ENCODE measurements at regions not wholly inside any gene's neighbourhood (a gene's known extent, or its start where the extent isn't known, plus 50 kb on each side); places are given as distances from the start of the nearest gene placed in this dataset.

DNA sequence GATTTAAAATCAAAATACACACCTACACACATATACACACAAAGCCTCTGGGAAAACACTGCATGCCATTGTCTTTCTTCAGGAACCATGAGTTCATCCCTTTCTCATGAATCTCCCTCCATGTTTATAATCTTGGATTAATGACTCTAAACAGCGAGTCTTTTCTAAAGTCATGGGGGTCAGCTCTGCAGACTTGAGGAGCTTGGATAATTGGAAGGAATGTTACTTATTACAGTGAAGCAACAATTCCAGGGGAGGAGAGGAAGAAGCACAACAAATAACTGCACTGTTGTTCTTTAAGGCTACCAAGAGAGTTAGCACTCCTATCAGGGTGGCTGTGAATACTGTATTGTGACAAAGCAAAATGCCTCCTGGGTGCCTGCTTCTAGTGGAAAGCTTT is 444.7 kb downstream of the ANXA1 start:
- Histone ChIP-seq H3K27ac (no peak overlapping the region), H3K4me3 (ENCODE audit: low read depth, low read length) (no peak overlapping the region), H3K9me3 (ENCODE audit: severe bottlenecking) (no peaks in the 10 kb centered on the region), H3K27me3 (ENCODE audit: insufficient read depth, low read depth, severe bottlenecking) (no peaks in the 10 kb centered on the region), H3K36me3 (no peaks in the 10 kb centered on the region)
- TF ChIP-seq, protein P1, sequence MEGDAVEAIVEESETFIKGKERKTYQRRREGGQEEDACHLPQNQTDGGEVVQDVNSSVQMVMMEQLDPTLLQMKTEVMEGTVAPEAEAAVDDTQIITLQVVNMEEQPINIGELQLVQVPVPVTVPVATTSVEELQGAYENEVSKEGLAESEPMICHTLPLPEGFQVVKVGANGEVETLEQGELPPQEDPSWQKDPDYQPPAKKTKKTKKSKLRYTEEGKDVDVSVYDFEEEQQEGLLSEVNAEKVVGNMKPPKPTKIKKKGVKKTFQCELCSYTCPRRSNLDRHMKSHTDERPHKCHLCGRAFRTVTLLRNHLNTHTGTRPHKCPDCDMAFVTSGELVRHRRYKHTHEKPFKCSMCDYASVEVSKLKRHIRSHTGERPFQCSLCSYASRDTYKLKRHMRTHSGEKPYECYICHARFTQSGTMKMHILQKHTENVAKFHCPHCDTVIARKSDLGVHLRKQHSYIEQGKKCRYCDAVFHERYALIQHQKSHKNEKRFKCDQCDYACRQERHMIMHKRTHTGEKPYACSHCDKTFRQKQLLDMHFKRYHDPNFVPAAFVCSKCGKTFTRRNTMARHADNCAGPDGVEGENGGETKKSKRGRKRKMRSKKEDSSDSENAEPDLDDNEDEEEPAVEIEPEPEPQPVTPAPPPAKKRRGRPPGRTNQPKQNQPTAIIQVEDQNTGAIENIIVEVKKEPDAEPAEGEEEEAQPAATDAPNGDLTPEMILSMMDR (IDR thresholded peaks at IDR 0.05; ENCODE audit: low read depth, low read length): no peak
- no peak for DNase-seq

DNA sequence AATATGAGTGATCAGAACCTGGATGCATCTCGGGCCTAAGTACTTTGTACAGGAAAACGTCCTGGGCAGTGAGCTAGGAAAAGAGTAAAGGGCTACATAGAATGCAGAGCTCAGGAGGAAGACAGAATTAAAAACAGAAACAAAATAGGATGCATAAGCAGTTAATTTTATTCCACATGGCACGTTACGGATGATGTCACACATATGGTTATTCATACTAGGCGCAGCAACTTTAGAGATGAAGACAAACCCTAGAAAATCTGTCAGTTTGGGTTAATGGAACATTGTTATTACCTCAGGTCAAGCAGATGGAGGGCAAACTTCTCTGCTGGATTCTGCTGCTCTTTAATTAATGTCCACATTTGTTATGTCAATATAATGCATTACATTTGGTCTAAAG is 445.4 kb downstream of the ANXA1 start:
- no peak overlapping the region for H3K27ac ChIP-seq
- H3K27me3 ChIP-seq (ENCODE audit: insufficient read depth, low read depth, severe bottlenecking): no peaks in the 10 kb centered on the region
- DNase-seq: no peak
- no peak overlapping the region for H3K4me3 ChIP-seq (ENCODE audit: low read depth, low read length)
- no peaks in the 10 kb centered on the region for H3K36me3 ChIP-seq
- TF ChIP-seq, protein P1 (IDR thresholded peaks at IDR 0.05; ENCODE audit: low read depth, low read length): no peak
- H3K9me3 ChIP-seq (ENCODE audit: severe bottlenecking): no peaks in the 10 kb centered on the region

DNA sequence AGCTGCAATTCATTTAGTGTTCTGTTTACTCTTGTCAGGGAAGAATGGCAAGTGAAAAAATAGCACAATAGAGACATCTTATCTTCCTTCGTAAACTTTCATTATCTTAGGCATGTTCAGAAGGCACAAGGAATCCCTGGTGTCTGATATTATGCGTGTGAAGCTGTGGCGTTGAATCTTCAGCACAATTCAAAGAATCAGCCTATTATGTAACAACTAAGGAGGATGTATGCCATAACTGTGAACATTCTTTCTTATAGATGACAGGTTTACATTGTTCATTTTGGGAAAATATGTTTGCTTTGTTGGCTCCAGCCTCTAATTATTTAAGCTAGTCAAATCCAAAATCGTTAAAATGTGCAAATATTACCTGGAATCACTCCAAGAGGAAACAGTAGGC is 446.1 kb downstream of the ANXA1 start:
- TF ChIP-seq, protein P1 (IDR thresholded peaks at IDR 0.05; ENCODE audit: low read depth, low read length): no peak
- H3K36me3 ChIP-seq: no peaks in the 10 kb centered on the region
- H3K9me3 ChIP-seq (ENCODE audit: severe bottlenecking): no peaks in the 10 kb centered on the region
- DNase-seq: no peak
- no peak overlapping the region for H3K4me3 ChIP-seq (ENCODE audit: low read depth, low read length)
- no peak overlapping the region for H3K27ac ChIP-seq
- H3K27me3 ChIP-seq (ENCODE audit: insufficient read depth, low read depth, severe bottlenecking): no peaks in the 10 kb centered on the region

DNA sequence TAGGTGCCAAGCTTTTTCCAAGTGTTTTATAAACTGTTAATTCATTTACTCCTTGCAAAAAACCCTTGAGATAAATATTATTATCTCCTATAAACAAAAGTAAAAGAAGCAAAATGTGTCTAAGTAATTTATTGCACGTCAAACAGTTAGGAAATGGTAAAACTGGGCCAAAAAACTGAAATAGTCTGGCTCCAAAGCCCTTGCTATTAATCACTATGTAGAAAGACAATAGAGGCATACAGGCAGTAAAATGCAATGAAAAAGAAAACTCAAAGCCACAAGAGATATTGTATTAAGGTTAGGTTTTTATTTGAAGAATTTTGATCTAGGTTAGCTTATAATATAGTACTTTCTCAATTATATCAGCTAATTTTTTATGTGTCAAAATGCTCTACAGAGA is 457.7 kb downstream of the ANXA1 start:
- Histone ChIP-seq H3K27ac (no peak overlapping the region), H3K4me3 (ENCODE audit: low read depth, low read length) (no peak overlapping the region), H3K36me3 (no peaks in the 10 kb centered on the region), H3K9me3 (ENCODE audit: severe bottlenecking) (no peaks in the 10 kb centered on the region), H3K27me3 (ENCODE audit: insufficient read depth, low read depth, severe bottlenecking) (no peaks in the 10 kb centered on the region)
- DNase-seq: no peak
- TF ChIP-seq, protein P1 (IDR thresholded peaks at IDR 0.05; ENCODE audit: low read depth, low read length): no peak

DNA sequence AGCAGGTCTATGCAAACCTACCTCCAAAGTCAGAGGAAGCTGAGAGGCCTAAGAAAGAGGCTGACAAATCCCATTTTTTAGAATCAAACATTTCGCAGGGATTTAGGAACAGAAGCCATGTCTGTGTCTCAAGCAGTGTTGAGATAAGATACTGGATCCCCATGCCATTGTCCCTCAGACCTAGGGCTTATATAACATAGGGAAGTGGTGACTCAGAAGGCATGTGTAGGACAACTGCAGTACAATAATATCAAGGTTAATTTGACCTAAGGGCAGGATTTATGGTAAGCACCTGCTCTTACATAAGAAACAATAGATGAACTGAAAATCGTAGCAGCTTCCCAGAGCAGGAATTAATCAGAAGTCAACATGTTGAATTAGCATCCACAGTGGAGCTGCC is 459.4 kb downstream of the ANXA1 start:
- H3K4me3 ChIP-seq (ENCODE audit: low read depth, low read length): no peak overlapping the region
- no peaks in the 10 kb centered on the region for H3K9me3 ChIP-seq (ENCODE audit: severe bottlenecking)
- no peak overlapping the region for H3K27ac ChIP-seq
- TF ChIP-seq, protein P1 (IDR thresholded peaks at IDR 0.05; ENCODE audit: low read depth, low read length): no peak
- H3K27me3 ChIP-seq (ENCODE audit: insufficient read depth, low read depth, severe bottlenecking): no peaks in the 10 kb centered on the region
- H3K36me3 ChIP-seq: no peaks in the 10 kb centered on the region
- no peak for DNase-seq

DNA sequence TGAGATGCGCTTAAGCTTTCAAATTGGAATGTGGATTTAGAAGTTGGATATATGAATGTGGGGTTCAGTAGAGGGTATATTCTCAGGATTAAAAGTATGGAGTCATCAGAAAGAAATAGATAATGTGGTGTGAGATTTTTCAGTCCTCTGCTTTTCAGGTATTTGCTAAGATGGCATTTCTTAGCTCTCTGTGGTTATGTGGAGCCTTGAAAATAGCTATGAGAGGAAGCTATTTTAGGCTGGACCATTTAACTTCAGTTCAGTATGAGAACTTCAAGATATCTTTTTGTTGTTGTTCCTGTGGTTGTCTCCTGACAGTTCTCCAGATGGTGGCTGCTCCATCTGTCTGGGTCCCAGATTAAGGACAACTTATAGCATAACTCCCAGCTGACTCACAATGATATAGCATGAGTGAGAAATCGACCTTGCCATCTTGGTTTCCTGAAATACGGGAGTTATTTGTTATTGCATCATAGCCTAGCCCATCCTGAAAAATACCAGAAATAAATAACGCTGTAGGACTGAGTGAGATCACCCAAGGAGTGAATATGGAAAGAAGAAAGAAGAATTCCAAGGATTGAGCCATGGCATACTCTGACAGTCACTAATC is 461.5 kb downstream of the ANXA1 start:
- TF ChIP-seq, protein P1 (IDR thresholded peaks at IDR 0.05; ENCODE audit: low read depth, low read length): no peak
- Histone ChIP-seq H3K27me3 (ENCODE audit: insufficient read depth, low read depth, severe bottlenecking) (no peaks in the 10 kb centered on the region), H3K9me3 (ENCODE audit: severe bottlenecking) (no peaks in the 10 kb centered on the region), H3K27ac (no peak overlapping the region), H3K4me3 (ENCODE audit: low read depth, low read length) (no peak overlapping the region), H3K36me3 (no peaks in the 10 kb centered on the region)
- DNase-seq: no peak

Measured in WERI-Rb-1 (cell line).